OCI-LY3 (cell line): ENCODE measurements at regions not wholly inside any gene's neighbourhood (a gene's known extent, or its start where the extent isn't known, plus 50 kb on each side); places are given as distances from the start of the nearest gene placed in this dataset.

ENCODE experiments used
- H2AFZ ChIP-seq: fragments of 200-600, 300-600 bp; shearing (Covaris generic); 2 replicates; pipeline ENCODE4 v1.6.0; 2014; ENCODE audit warnings: antibody characterized with exemption, low read depth, low read length
- H3K27ac ChIP-seq: fragments of 200-600, 300-600 bp; sonication (generic); 2 replicates; pipeline ENCODE4 v1.5.1; 2014; ENCODE audit warnings: mild to moderate bottlenecking, low read length, moderate library complexity, mixed read lengths
- H3K27me3 ChIP-seq: fragments of 200-600, 300-600 bp; sonication (generic); 2 replicates; pipeline ENCODE4 v1.6.1; 2014; ENCODE audit warnings: low read depth, low read length, mixed read lengths
- H3K36me3 ChIP-seq: fragments of 200-600, 300-600 bp; sonication (generic); replicated peaks from 2 replicates; pipeline ENCODE3; 2014; ENCODE audit warnings: low read depth, low read length, mixed read lengths
- H3K4me1 ChIP-seq: fragments of 300-600, 200-600 bp; sonication (generic); 2 replicates; pipeline ENCODE4 v1.6.1; 2014; ENCODE audit warnings: low read length, mixed read lengths
- H3K4me2 ChIP-seq: fragments of 200-600, 300-600 bp; sonication (generic); 2 replicates; pipeline ENCODE4 v1.6.1; 2014; ENCODE audit warnings: low read length, mixed read lengths
- H3K4me3 ChIP-seq: fragments of 300-600, 200-600 bp; sonication (generic); 2 replicates; pipeline ENCODE4 v1.5.1; 2014; ENCODE audit warnings: antibody characterized with exemption, mild to moderate bottlenecking, low read length, moderate library complexity
- H3K79me2 ChIP-seq: fragments of 300-600, 200-600 bp; shearing (Covaris generic); 2 replicates; pipeline ENCODE4 v1.6.1; 2014; ENCODE audit warnings: mild to moderate bottlenecking, low read length, mixed read lengths
- H3K9ac ChIP-seq: fragments of 300-600, 200-600 bp; shearing (Covaris generic); 2 replicates; pipeline ENCODE4 v1.6.0; 2014; ENCODE audit warnings: mild to moderate bottlenecking, low read length, moderate library complexity
- H3K9me3 ChIP-seq: fragments of 200-600, 300-600 bp; shearing (Covaris generic); 2 replicates; pipeline ENCODE4 v1.6.1; 2014; ENCODE audit warnings: low read length, mixed read lengths; ENCODE audit not compliant: insufficient read depth
- H4K20me1 ChIP-seq: fragments of 200-600, 300-600 bp; sonication (generic); 2 replicates; pipeline ENCODE4 v1.6.1; 2016; ENCODE audit warnings: low read length, mixed read lengths; ENCODE audit not compliant: insufficient read depth
- CTCF ChIP-seq: fragments of 200-600, 300-600 bp; sonication (generic); IDR thresholded peaks from 2 replicates; pipeline ENCODE4 v1.5.1; 2014; ENCODE audit warnings: antibody characterized with exemption, low read length, low read depth
- EZH2phosphoT487 ChIP-seq: fragments of 200-600 bp; shearing (Covaris generic); IDR thresholded peaks from 2 replicates; pipeline ENCODE4 v1.6.1; 2018; ENCODE audit warnings: antibody characterized with exemption, mixed run types, low read depth

- Histone ChIP-seq H3K27ac (no peak overlapping the region), H3K4me2 (no peak overlapping the region), H3K9ac (no peak overlapping the region), H3K27me3 (peaks cover 29% of the 10 kb centered on the region; the same call in 1 of the 2 replicates), H3K4me1 (no peaks in the 10 kb centered on the region), H3K36me3 (no peaks in the 10 kb centered on the region), H3K9me3 (no peaks in the 10 kb centered on the region), H4K20me1 (no peaks in the 10 kb centered on the region; the same call in 1 of the 2 replicates), H3K79me2 (no peaks in the 10 kb centered on the region), H3K4me3 (no peak overlapping the region), H2AFZ (no peak overlapping the region)
- no peak for TF ChIP-seq CTCF
- no peak for TF ChIP-seq EZH2phosphoT487
Measured at GRCh38 chr11:70710192-70710591, 311.9 kb downstream of the CTTN start.

GRCh38 chr11:70710601-70711000 is 312.3 kb downstream of the CTTN start:
- Histone ChIP-seq H3K4me2 (no peak overlapping the region), H3K9ac (no peak overlapping the region), H3K36me3 (no peaks in the 10 kb centered on the region), H3K4me3 (no peak overlapping the region), H3K9me3 (no peaks in the 10 kb centered on the region), H3K27me3 (peaks cover 33% of the 10 kb centered on the region; the same call in 1 of the 2 replicates), H4K20me1 (no peaks in the 10 kb centered on the region; the same call in 1 of the 2 replicates), H3K27ac (no peak overlapping the region), H3K79me2 (no peaks in the 10 kb centered on the region), H2AFZ (no peak overlapping the region), H3K4me1 (no peaks in the 10 kb centered on the region)
- no peak for TF ChIP-seq EZH2phosphoT487
- no peak for TF ChIP-seq CTCF

- H3K9me3 ChIP-seq: no peaks in the 10 kb centered on the region
- TF ChIP-seq EZH2phosphoT487: no peak
- TF ChIP-seq CTCF: no peak
- H3K27ac ChIP-seq: no peak overlapping the region
- H3K4me3 ChIP-seq: no peak overlapping the region
- H2AFZ ChIP-seq: no peak overlapping the region
- no peaks in the 10 kb centered on the region for H3K36me3 ChIP-seq
- H3K4me2 ChIP-seq: no peak overlapping the region
- no peak overlapping the region for H3K9ac ChIP-seq
- H3K79me2 ChIP-seq: no peaks in the 10 kb centered on the region
- no peaks in the 10 kb centered on the region; the same call in 1 of the 2 replicates for H4K20me1 ChIP-seq
- peaks cover 34% of the 10 kb centered on the region; the same call in 1 of the 2 replicates for H3K27me3 ChIP-seq
- no peaks in the 10 kb centered on the region for H3K4me1 ChIP-seq
Measured at GRCh38 chr11:70711095-70711910, 313.0 kb downstream of the CTTN start.

GRCh38 chr11:70711911-70712185 is 313.5 kb downstream of the CTTN start:
- H3K4me3 ChIP-seq: no peak overlapping the region
- no peaks in the 10 kb centered on the region for H3K4me1 ChIP-seq
- no peaks in the 10 kb centered on the region; the same call in 1 of the 2 replicates for H4K20me1 ChIP-seq
- H2AFZ ChIP-seq: no peak overlapping the region
- H3K27me3 ChIP-seq: peaks cover 39% of the 10 kb centered on the region
- H3K9ac ChIP-seq: no peak overlapping the region
- no peaks in the 10 kb centered on the region for H3K79me2 ChIP-seq
- H3K36me3 ChIP-seq: no peaks in the 10 kb centered on the region
- no peak overlapping the region for H3K27ac ChIP-seq
- no peak overlapping the region for H3K4me2 ChIP-seq
- H3K9me3 ChIP-seq: no peaks in the 10 kb centered on the region
- TF ChIP-seq EZH2phosphoT487: no peak
